GM18909 (cell line): ENCODE measurements at regions not wholly inside any gene's neighbourhood (a gene's known extent, or its start where the extent isn't known, plus 50 kb on each side); places are given as distances from the start of the nearest gene placed in this dataset.

ENCODE experiments used
- ATAC-seq: cut with Tn5 transposase; IDR thresholded peaks from one replicate; pipeline ENCODE4 v1.9.1; 2021; ENCODE audit warnings: mild to moderate bottlenecking; ENCODE audit not compliant: unreplicated experiment, poor library complexity

- no peak for ATAC-seq
Measured at GRCh38 chr9:13513716-13514444, 234.4 kb upstream of the MPDZ start.

- ATAC-seq = no peak
Measured at GRCh38 chr9:13513286-13513685, 233.8 kb upstream of the MPDZ start.

- ATAC-seq = no peak
Measured at GRCh38 chr9:13508681-13509080, 229.2 kb upstream of the MPDZ start.

GRCh38 chr9:13508086-13508485, 228.6 kb upstream of the MPDZ start:
- no peak for ATAC-seq

GRCh38 chr9:13505797-13506196, 226.3 kb upstream of the MPDZ start:
- ATAC-seq = no peak

- no peak for ATAC-seq
Measured at GRCh38 chr9:13503599-13503998, 224.1 kb upstream of the MPDZ start.

- no peak for ATAC-seq
Measured at GRCh38 chr9:13502484-13502883, 223.0 kb upstream of the MPDZ start.

GRCh38 chr9:13501018-13501417, 221.5 kb upstream of the MPDZ start:
- ATAC-seq = no peak

- ATAC-seq = no peak
Measured at GRCh38 chr9:13500034-13500433, 220.5 kb upstream of the MPDZ start.

GRCh38 chr9:13493697-13494096, 214.2 kb upstream of the MPDZ start:
- no peak for ATAC-seq

GRCh38 chr9:13491493-13492424, 212.3 kb upstream of the MPDZ start:
- ATAC-seq = no peak

GRCh38 chr9:13491138-13491492, 211.6 kb upstream of the MPDZ start:
- ATAC-seq = no peak

- no peak for ATAC-seq
Measured at GRCh38 chr9:13487936-13488335, 208.4 kb upstream of the MPDZ start.

GRCh38 chr9:13487498-13487897, 208.0 kb upstream of the MPDZ start:
- ATAC-seq = no peak

- ATAC-seq = no peak
Measured at GRCh38 chr9:13487071-13487470, 207.6 kb upstream of the MPDZ start.

GRCh38 chr9:13485068-13485596, 205.6 kb upstream of the MPDZ start:
- ATAC-seq = no peak

- no peak for ATAC-seq
Measured at GRCh38 chr9:13484186-13484585, 204.7 kb upstream of the MPDZ start.

GRCh38 chr9:13481274-13481673, 201.8 kb upstream of the MPDZ start:
- no peak for ATAC-seq

GRCh38 chr9:13480693-13481092, 201.2 kb upstream of the MPDZ start:
- no peak for ATAC-seq

- ATAC-seq = no peak
Measured at GRCh38 chr9:13479096-13479495, 199.6 kb upstream of the MPDZ start.

GRCh38 chr9:13478639-13479038, 199.1 kb upstream of the MPDZ start:
- no peak for ATAC-seq
